ENCODE measurements at regions not wholly inside any gene's neighbourhood (a gene's known extent, or its start where the extent isn't known, plus 50 kb on each side); places are given as distances from the start of the nearest gene placed in this dataset.
"Not testable (repeated sequence)": the region's sequence is repeated elsewhere in the genome, so short reads cannot be mapped to it uniquely, and the experiment has no call there.

DNA sequence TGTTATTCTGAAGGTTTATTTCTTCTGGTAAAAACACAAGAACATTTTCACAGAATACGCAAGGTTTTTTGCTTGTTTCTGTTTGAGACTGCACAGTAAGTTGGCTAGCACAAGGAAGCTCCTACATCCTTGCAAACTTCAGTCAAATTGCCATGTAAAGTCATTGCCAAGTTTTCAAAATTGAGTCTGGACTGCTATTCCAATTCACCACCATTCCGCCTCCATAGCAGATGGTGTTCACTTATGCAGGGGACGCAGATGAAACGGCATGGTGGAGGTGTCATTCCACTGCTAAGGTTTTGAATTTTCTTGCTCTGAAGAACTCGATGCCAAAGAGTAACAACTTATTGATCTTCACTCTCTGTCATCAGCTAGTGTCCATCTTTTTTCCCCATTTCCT lies 303.9 kb upstream of the SYT1 start:
- peak in 2 of 6 donors; percentile 28 to 93 for DNase-seq (ENCODE audit: low read depth in 4 of 6, low spot score in 6 of 6)
- Histone ChIP-seq H3K27ac (ENCODE audit: low read depth, low read length) (no peak overlapping the region), H3K27me3 (ENCODE audit: control insufficient read depth, insufficient read depth, low read length) (no peaks in the 10 kb centered on the region), H3K9me3 (ENCODE audit: control insufficient read depth, insufficient read depth, low read length) (no peaks in the 10 kb centered on the region), H3K4me1 (ENCODE audit: control insufficient read depth, insufficient read depth, low read length) (no peaks in the 10 kb centered on the region), H3K36me3 (ENCODE audit: control insufficient read depth, insufficient read depth, low read length) (no peaks in the 10 kb centered on the region), H3K4me3 (ENCODE audit: low read depth, low read length) (no peak overlapping the region)
- WGBS (ENCODE audit: insufficient coverage), result 96% methylated on average over 4 of the region's 5 CpGs

DNA sequence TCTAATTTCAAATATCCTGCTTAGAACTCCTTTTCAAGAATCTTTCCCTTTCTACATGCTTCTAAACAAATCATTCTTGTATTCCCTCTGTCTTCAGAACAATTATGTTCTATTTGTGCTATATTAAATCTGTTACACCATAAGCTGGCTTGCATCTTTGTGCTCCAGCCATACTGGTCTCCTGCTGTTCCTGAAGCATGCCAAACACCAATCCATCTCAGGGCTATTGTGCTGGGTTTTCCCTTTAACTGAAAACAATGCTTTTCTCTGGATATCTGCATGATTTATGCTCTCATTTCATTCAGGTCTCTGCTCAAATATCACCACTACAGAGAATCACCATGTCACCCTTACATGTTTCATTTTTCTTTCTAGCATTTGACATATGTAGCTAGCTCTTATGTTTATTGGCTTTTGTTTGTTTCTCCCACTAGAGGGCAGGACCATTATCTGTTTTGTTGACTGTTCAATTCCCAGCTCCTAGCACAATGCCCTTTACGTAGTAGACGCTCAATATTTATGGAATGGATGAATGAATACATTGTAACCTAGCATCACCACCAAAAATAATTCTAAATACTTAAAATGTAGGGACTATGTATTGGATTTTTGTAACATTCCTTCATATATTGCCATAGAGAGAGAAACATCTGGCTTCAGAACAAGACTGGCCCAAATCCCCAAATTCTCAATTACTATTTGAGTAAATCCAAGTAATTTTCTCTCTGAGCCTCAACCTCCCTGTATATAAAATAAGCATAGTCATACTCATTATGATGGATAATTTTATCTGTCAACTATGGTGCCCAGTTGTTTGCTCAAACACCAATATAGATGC lies 302.0 kb upstream of the SYT1 start:
- DNase-seq (ENCODE audit: low read depth in 4 of 6, low spot score in 6 of 6), result peak in 2 of 6 donors; percentile 42 to 69
- H3K4me1 ChIP-seq (ENCODE audit: control insufficient read depth, insufficient read depth, low read length), result no peaks in the 10 kb centered on the region
- H3K27ac ChIP-seq (ENCODE audit: low read depth, low read length), result no peak overlapping the region
- no peaks in the 10 kb centered on the region for H3K36me3 ChIP-seq (ENCODE audit: control insufficient read depth, insufficient read depth, low read length)
- WGBS (ENCODE audit: insufficient coverage), result no CpG with 5 or more reads among the region's 2 CpGs
- no peaks in the 10 kb centered on the region for H3K9me3 ChIP-seq (ENCODE audit: control insufficient read depth, insufficient read depth, low read length)
- no peaks in the 10 kb centered on the region for H3K27me3 ChIP-seq (ENCODE audit: control insufficient read depth, insufficient read depth, low read length)
- no peak overlapping the region for H3K4me3 ChIP-seq (ENCODE audit: low read depth, low read length)

DNA sequence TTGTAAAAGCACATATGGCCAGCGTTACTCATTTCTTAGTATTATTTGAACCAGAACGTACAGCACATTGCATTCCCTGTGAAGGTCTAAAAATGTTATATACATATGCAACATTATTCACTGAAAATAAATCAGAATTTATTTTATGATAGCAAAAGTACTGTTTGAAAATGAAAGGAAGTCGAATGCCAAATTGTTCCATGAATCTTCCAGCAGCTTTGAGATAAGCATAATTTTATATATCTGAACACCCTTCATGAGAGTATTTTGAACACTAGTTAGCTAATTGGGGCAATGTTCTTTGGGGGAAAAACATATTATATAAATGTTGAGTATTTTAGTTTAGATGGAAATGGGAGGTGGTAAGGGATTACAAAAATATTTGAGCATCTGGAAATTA lies 300.7 kb upstream of the SYT1 start:
- Histone ChIP-seq H3K4me1 (ENCODE audit: control insufficient read depth, insufficient read depth, low read length) (no peaks in the 10 kb centered on the region), H3K36me3 (ENCODE audit: control insufficient read depth, insufficient read depth, low read length) (no peaks in the 10 kb centered on the region), H3K9me3 (ENCODE audit: control insufficient read depth, insufficient read depth, low read length) (no peaks in the 10 kb centered on the region), H3K27me3 (ENCODE audit: control insufficient read depth, insufficient read depth, low read length) (no peaks in the 10 kb centered on the region), H3K27ac (ENCODE audit: low read depth, low read length) (no peak overlapping the region), H3K4me3 (ENCODE audit: low read depth, low read length) (no peak overlapping the region)
- no CpG with 5 or more reads among the region's 3 CpGs for WGBS (ENCODE audit: insufficient coverage)
- DNase-seq (ENCODE audit: low read depth in 4 of 6, low spot score in 6 of 6), result no peak

DNA sequence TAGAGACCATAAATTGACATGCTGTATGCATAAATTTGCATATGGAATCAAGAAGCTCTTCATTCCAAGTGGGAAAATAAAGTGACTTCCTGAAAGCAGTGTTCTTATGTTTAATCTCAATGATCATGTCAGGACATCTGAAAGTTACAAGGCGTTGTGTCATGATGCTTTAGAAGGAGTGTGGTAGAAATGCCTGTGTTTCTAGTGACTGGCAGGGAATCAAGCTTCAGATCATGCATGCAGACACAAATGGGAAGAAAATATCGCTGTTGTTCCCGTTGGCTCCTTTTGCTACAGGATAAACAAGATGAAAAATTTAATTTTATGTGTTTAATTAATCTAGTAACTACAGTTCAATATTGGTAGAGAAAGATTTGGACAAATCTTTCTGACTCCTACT lies 298.1 kb upstream of the SYT1 start:
- H3K27ac ChIP-seq (ENCODE audit: low read depth, low read length), result no peak overlapping the region
- 100% methylated on average over 1 of the region's 3 CpGs for WGBS (ENCODE audit: insufficient coverage)

DNA sequence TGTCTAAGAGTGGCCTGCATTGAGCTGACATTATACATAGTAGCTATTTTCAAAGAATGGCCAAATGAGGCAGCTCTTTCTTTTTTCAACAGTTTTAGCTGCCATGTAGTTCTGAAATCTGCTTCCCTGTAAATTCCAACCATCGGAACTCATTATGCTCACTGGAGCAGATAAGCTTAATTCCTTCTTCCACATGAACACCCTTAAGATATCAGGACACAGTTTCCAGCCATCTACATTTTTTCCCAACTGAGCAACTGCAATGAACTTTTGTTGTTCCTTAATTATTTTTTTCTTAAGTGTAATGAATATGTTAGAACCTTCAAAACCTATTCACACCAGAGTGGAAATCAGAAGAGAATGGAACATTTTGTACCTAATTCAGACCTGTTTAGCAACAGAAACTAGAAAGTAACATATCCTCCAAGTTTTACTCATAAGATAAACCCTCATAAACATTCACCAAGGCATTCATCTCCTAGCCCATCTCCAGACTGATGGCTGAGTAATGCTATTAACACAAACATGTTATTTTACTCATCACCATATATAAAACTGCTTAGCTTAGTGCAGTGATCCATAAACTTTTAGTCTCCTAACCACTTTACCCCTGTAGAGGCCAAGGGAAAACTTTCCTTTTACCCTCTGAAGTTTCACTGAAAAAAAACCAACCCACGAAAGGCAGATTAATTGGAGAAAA lies 296.1 kb upstream of the SYT1 start:
- WGBS (ENCODE audit: insufficient coverage), result 59% methylated on average over 1 of the region's 2 CpGs

More for the DNA sequence above, 298.1 kb upstream of the SYT1 start:
- peak in 1 of 6 donors; percentile 37 for DNase-seq (ENCODE audit: low read depth in 4 of 6, low spot score in 6 of 6)
- no peaks in the 10 kb centered on the region for H3K36me3 ChIP-seq (ENCODE audit: control insufficient read depth, insufficient read depth, low read length)
- H3K9me3 ChIP-seq (ENCODE audit: control insufficient read depth, insufficient read depth, low read length), result no peaks in the 10 kb centered on the region
- H3K4me3 ChIP-seq (ENCODE audit: low read depth, low read length), result no peak overlapping the region
- no peaks in the 10 kb centered on the region for H3K27me3 ChIP-seq (ENCODE audit: control insufficient read depth, insufficient read depth, low read length)
- no peaks in the 10 kb centered on the region for H3K4me1 ChIP-seq (ENCODE audit: control insufficient read depth, insufficient read depth, low read length)

DNA sequence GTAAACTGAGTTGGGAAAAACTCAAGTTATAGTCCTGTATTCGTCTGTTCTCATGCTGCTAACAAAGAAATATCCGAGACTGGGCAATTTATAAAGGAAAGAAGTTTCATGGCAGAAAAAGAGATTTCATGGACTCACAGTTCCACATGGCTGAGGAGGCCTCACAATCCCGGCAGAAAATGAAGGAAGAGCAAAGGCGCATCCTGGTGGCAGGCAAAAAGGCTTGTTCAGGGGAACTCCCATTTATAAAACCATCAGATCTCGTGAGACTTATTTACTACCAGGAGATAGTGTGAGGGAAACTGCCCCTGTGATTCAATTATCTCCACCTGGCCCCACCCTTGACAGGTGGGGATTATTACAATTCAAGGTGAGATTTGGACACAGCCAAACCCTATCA lies 292.6 kb upstream of the SYT1 start:
- no peaks in the 10 kb centered on the region for H3K36me3 ChIP-seq (ENCODE audit: control insufficient read depth, insufficient read depth, low read length)

More for the DNA sequence above, 296.1 kb upstream of the SYT1 start:
- no peaks in the 10 kb centered on the region for H3K36me3 ChIP-seq (ENCODE audit: control insufficient read depth, insufficient read depth, low read length)
- no peak overlapping the region for H3K27ac ChIP-seq (ENCODE audit: low read depth, low read length)
- H3K4me3 ChIP-seq (ENCODE audit: low read depth, low read length), result no peak overlapping the region
- H3K9me3 ChIP-seq (ENCODE audit: control insufficient read depth, insufficient read depth, low read length), result no peaks in the 10 kb centered on the region
- no peaks in the 10 kb centered on the region for H3K27me3 ChIP-seq (ENCODE audit: control insufficient read depth, insufficient read depth, low read length)
- DNase-seq (ENCODE audit: low read depth in 4 of 6, low spot score in 6 of 6), result peak in 1 of 6 donors; percentile 34
- H3K4me1 ChIP-seq (ENCODE audit: control insufficient read depth, insufficient read depth, low read length), result no peaks in the 10 kb centered on the region

DNA sequence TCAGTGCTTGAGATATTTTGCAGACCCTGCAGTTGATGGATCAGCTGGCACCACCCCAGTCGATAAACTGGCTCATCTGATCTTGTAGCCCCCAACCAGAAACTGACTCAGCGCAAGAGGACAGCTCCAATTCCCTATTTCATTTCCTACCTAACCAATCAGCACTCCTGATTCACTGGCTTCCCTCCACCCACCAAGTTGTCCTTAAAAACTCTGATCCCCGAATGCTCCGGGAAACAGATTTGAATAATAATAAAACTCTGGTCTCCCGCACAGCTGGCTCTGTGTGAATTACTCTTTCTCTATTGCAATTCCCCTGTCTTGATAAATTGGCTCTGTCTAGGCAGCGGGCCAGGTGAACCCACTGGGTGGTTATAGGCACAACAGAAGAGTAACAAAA lies 289.4 kb upstream of the SYT1 start:
- not testable (repeated sequence) for DNase-seq (ENCODE audit: low read depth in 4 of 6, low spot score in 6 of 6); H3K36me3 ChIP-seq (ENCODE audit: control insufficient read depth, insufficient read depth, low read length); H3K27me3 ChIP-seq (ENCODE audit: control insufficient read depth, insufficient read depth, low read length); H3K4me1 ChIP-seq (ENCODE audit: control insufficient read depth, insufficient read depth, low read length); H3K4me3 ChIP-seq (ENCODE audit: low read depth, low read length); H3K27ac ChIP-seq (ENCODE audit: low read depth, low read length); H3K9me3 ChIP-seq (ENCODE audit: control insufficient read depth, insufficient read depth, low read length)
- 69% methylated on average over 5 of the region's 6 CpGs for WGBS (ENCODE audit: insufficient coverage)

More for the DNA sequence above, 292.6 kb upstream of the SYT1 start:
- no peak for DNase-seq (ENCODE audit: low read depth in 4 of 6, low spot score in 6 of 6)
- no peaks in the 10 kb centered on the region for H3K4me1 ChIP-seq (ENCODE audit: control insufficient read depth, insufficient read depth, low read length)
- no peak overlapping the region for H3K4me3 ChIP-seq (ENCODE audit: low read depth, low read length)
- no peak overlapping the region for H3K27ac ChIP-seq (ENCODE audit: low read depth, low read length)
- no peaks in the 10 kb centered on the region for H3K27me3 ChIP-seq (ENCODE audit: control insufficient read depth, insufficient read depth, low read length)
- no peaks in the 10 kb centered on the region for H3K9me3 ChIP-seq (ENCODE audit: control insufficient read depth, insufficient read depth, low read length)
- WGBS (ENCODE audit: insufficient coverage), result 100% methylated on average over 2 of the region's 5 CpGs

DNA sequence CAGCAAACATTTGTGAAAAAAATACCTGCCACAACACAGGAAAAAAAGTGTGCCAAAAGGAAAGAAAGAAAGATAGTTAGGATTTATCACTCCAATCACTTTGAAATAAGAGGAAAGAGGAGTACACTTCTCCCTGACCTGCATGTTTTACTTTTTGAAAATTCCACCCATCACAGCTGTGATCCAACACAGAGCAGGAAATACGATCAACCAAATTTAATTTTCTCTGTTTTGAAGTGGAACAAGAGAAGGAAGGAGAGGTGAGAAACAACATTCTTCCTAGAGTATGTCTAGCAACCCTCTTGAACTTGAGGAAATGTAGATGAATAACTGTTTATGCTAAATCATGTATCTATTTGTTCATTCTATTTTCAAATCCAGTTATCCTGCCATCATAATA lies 284.7 kb upstream of the SYT1 start:
- Histone ChIP-seq H3K27me3 (ENCODE audit: control insufficient read depth, insufficient read depth, low read length) (no peaks in the 10 kb centered on the region), H3K27ac (ENCODE audit: low read depth, low read length) (no peak overlapping the region), H3K4me3 (ENCODE audit: low read depth, low read length) (no peak overlapping the region), H3K36me3 (ENCODE audit: control insufficient read depth, insufficient read depth, low read length) (no peaks in the 10 kb centered on the region), H3K9me3 (ENCODE audit: control insufficient read depth, insufficient read depth, low read length) (peaks cover under 1% of the 10 kb centered on the region), H3K4me1 (ENCODE audit: control insufficient read depth, insufficient read depth, low read length) (no peaks in the 10 kb centered on the region)
- no peak for DNase-seq (ENCODE audit: low read depth in 4 of 6, low spot score in 6 of 6)
- no CpG with 5 or more reads among the region's 1 CpG for WGBS (ENCODE audit: insufficient coverage)

DNA sequence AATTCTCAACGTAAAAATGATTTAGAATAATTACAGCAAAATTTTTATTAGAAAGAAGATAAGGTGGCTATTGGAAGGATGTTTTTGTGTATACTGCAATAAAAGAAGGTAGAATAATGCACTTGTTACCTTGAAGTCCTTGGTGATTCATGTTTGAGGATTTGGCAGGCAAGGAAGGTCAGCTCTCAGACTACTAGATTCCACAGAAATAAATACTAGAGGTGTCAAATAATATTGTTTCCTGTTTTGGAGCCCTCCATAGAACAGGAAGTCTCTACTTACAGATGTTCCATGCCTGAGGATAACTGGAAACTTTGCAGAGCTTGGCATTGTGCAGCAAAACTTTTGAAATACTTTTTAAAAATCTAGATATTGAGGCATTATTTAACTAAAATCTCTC lies 284.3 kb upstream of the SYT1 start:
- WGBS (ENCODE audit: insufficient coverage), result no CpG with 5 or more reads among the region's 1 CpG
- no peak for DNase-seq (ENCODE audit: low read depth in 4 of 6, low spot score in 6 of 6)
- Histone ChIP-seq H3K4me3 (ENCODE audit: low read depth, low read length) (no peak overlapping the region), H3K4me1 (ENCODE audit: control insufficient read depth, insufficient read depth, low read length) (no peaks in the 10 kb centered on the region), H3K9me3 (ENCODE audit: control insufficient read depth, insufficient read depth, low read length) (peaks cover 2% of the 10 kb centered on the region), H3K27me3 (ENCODE audit: control insufficient read depth, insufficient read depth, low read length) (no peaks in the 10 kb centered on the region), H3K36me3 (ENCODE audit: control insufficient read depth, insufficient read depth, low read length) (no peaks in the 10 kb centered on the region), H3K27ac (ENCODE audit: low read depth, low read length) (no peak overlapping the region)

DNA sequence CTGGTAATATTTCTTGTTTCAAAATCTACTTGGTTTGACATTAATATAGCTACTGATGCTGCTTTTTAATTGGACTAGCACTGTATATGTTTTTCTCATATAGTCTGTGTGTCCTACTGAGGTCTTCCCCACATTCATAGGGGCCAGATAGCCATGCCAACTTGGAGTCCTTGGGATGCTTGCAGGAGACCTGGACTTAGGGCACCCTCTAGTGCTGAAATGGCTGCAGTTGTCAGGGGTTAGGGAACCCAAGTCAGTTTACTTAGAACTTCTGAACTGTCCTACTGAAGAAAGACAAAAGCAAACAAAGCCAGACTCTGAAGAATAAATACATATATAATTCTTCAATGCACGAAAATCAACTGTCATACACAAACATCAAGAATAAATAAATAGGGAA lies 279.9 kb upstream of the SYT1 start:
- no peak overlapping the region for H3K4me3 ChIP-seq (ENCODE audit: low read depth, low read length)
- no peak overlapping the region for H3K27ac ChIP-seq (ENCODE audit: low read depth, low read length)
- no peaks in the 10 kb centered on the region for H3K4me1 ChIP-seq (ENCODE audit: control insufficient read depth, insufficient read depth, low read length)
- DNase-seq (ENCODE audit: low read depth in 4 of 6, low spot score in 6 of 6), result no peak
- no peaks in the 10 kb centered on the region for H3K27me3 ChIP-seq (ENCODE audit: control insufficient read depth, insufficient read depth, low read length)
- peaks cover 8% of the 10 kb centered on the region for H3K9me3 ChIP-seq (ENCODE audit: control insufficient read depth, insufficient read depth, low read length)
- no peaks in the 10 kb centered on the region for H3K36me3 ChIP-seq (ENCODE audit: control insufficient read depth, insufficient read depth, low read length)
- WGBS (ENCODE audit: insufficient coverage), result no CpG with 5 or more reads among the region's 1 CpG

All from spinal cord (tissue), 9 donors.